ENCODE measurements at regions not wholly inside any gene's neighbourhood (a gene's known extent, or its start where the extent isn't known, plus 50 kb on each side); places are given as distances from the start of the nearest gene placed in this dataset.
A peak's percentile ranks its signal among the peaks of the same experiment; 100 is the strongest.

- Histone ChIP-seq H2AFZ (no peak overlapping the region), H3K9me2 (replicated peaks; ENCODE audit: insufficient read depth) (no peaks in the 10 kb centered on the region), H3K27ac (no peak overlapping the region), H3K4me1 (ENCODE audit: insufficient read depth) (peaks cover 13% of the 10 kb centered on the region), H3K27me3 (no peaks in the 10 kb centered on the region), H3K36me3 (replicated peaks; ENCODE audit: insufficient read depth, low read depth) (no peaks in the 10 kb centered on the region), H3K4me2 (no peak overlapping the region), H3K4me3 (no peak overlapping the region), H4K20me1 (ENCODE audit: insufficient read depth, poor library complexity, severe bottlenecking) (no peaks in the 10 kb centered on the region), H3K79me2 (no peaks in the 10 kb centered on the region), H3K9me3 (ENCODE audit: low read depth) (no peaks in the 10 kb centered on the region)
- DNase-seq (ENCODE audit: low spot score): no peak
- WGBS (ENCODE audit: low lambda C conversion rate, missing lambda C conversion rate): 94% methylated on average over 2 of the region's 2 CpGs
- no peak for TF ChIP-seq EZH2 (IDR thresholded peaks at IDR 0.05; ENCODE audit: borderline replicate concordance)
- TF ChIP-seq, protein P1, sequence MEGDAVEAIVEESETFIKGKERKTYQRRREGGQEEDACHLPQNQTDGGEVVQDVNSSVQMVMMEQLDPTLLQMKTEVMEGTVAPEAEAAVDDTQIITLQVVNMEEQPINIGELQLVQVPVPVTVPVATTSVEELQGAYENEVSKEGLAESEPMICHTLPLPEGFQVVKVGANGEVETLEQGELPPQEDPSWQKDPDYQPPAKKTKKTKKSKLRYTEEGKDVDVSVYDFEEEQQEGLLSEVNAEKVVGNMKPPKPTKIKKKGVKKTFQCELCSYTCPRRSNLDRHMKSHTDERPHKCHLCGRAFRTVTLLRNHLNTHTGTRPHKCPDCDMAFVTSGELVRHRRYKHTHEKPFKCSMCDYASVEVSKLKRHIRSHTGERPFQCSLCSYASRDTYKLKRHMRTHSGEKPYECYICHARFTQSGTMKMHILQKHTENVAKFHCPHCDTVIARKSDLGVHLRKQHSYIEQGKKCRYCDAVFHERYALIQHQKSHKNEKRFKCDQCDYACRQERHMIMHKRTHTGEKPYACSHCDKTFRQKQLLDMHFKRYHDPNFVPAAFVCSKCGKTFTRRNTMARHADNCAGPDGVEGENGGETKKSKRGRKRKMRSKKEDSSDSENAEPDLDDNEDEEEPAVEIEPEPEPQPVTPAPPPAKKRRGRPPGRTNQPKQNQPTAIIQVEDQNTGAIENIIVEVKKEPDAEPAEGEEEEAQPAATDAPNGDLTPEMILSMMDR (IDR thresholded peaks at IDR 0.05; ENCODE audit: poor library complexity): no peak
- TF ChIP-seq EZH2phosphoT487 (IDR thresholded peaks at IDR 0.05; ENCODE audit: low read depth, severe bottlenecking, unreplicated experiment): no peak
Observed at GRCh38 chrX:96386981-96387380, 297.7 kb upstream of the DIAPH2 start.

DNA sequence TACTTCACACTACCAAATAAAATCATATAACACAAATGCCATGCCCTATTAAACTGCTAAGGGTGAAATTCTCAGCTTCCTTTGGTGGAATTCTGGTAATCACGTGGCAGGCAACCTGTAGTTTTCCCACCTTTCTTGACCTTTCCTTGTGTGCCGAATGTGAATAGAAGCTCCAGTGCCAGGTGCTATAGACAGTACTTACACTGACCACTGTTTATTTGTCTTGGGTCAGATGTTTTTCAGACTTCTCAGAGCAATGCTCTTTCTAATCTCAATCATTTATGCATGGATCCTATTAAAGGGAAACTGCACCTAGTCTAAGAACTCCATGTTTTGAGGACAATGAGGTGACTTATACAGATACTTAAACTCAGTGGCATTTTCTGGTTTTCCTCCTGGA, 296.8 kb upstream of the DIAPH2 start:
- H2AFZ ChIP-seq: peak overlapping the region; percentile 17
- H4K20me1 ChIP-seq (ENCODE audit: insufficient read depth, poor library complexity, severe bottlenecking): no peaks in the 10 kb centered on the region
- DNase-seq (ENCODE audit: low spot score): no peak
- no peaks in the 10 kb centered on the region for H3K9me3 ChIP-seq (ENCODE audit: low read depth)
- TF ChIP-seq, protein P1 (IDR thresholded peaks at IDR 0.05; ENCODE audit: poor library complexity): no peak
- TF ChIP-seq EZH2phosphoT487 (IDR thresholded peaks at IDR 0.05; ENCODE audit: low read depth, severe bottlenecking, unreplicated experiment): no peak
- TF ChIP-seq EZH2 (IDR thresholded peaks at IDR 0.05; ENCODE audit: borderline replicate concordance): no peak
- no peaks in the 10 kb centered on the region for H3K27me3 ChIP-seq
- H3K9me2 ChIP-seq (replicated peaks; ENCODE audit: insufficient read depth): no peaks in the 10 kb centered on the region
- H3K36me3 ChIP-seq (replicated peaks; ENCODE audit: insufficient read depth, low read depth): no peaks in the 10 kb centered on the region
- no peak overlapping the region for H3K27ac ChIP-seq
- H3K4me2 ChIP-seq: no peak overlapping the region
- H3K4me1 ChIP-seq (ENCODE audit: insufficient read depth): peaks cover 13% of the 10 kb centered on the region
- H3K79me2 ChIP-seq: no peaks in the 10 kb centered on the region
- 68% methylated on average over 2 of the region's 2 CpGs for WGBS (ENCODE audit: low lambda C conversion rate, missing lambda C conversion rate)
- H3K4me3 ChIP-seq: no peak overlapping the region

- H3K27me3 ChIP-seq: no peaks in the 10 kb centered on the region
- no peaks in the 10 kb centered on the region for H3K79me2 ChIP-seq
- WGBS (ENCODE audit: low lambda C conversion rate, missing lambda C conversion rate): 58% methylated on average over 5 of the region's 5 CpGs
- no peak for TF ChIP-seq EZH2phosphoT487 (IDR thresholded peaks at IDR 0.05; ENCODE audit: low read depth, severe bottlenecking, unreplicated experiment)
- TF ChIP-seq, protein P1 (IDR thresholded peaks at IDR 0.05; ENCODE audit: poor library complexity): no peak
- no peak for TF ChIP-seq EZH2 (IDR thresholded peaks at IDR 0.05; ENCODE audit: borderline replicate concordance)
- H2AFZ ChIP-seq: no peak overlapping the region
- no peaks in the 10 kb centered on the region for H3K9me2 ChIP-seq (replicated peaks; ENCODE audit: insufficient read depth)
- H3K4me2 ChIP-seq: no peak overlapping the region
- no peaks in the 10 kb centered on the region for H3K36me3 ChIP-seq (replicated peaks; ENCODE audit: insufficient read depth, low read depth)
- no peak overlapping the region for H3K27ac ChIP-seq
- peaks cover 13% of the 10 kb centered on the region for H3K4me1 ChIP-seq (ENCODE audit: insufficient read depth)
- H3K9me3 ChIP-seq (ENCODE audit: low read depth): no peaks in the 10 kb centered on the region
- no peaks in the 10 kb centered on the region for H4K20me1 ChIP-seq (ENCODE audit: insufficient read depth, poor library complexity, severe bottlenecking)
- DNase-seq (ENCODE audit: low spot score): no peak
- H3K4me3 ChIP-seq: no peak overlapping the region
Observed at GRCh38 chrX:96389281-96390047, 295.2 kb upstream of the DIAPH2 start.
